Lower lobe of right lung (tissue), 2 donors: ENCODE measurements at regions not wholly inside any gene's neighbourhood (a gene's known extent, or its start where the extent isn't known, plus 50 kb on each side); places are given as distances from the start of the nearest gene placed in this dataset.

Source experiments
- ATAC-seq, 2 donors: fragments of 200-7000 bp; cut with Tn5 transposase; one replicate each; pipeline ENCODE4 v1.9.1; 2020 to 2022; ENCODE audit warnings: mild to moderate bottlenecking in 2 of 2, moderate library complexity in 2 of 2
- DNase-seq: peaks from one replicate; pipeline ENCODE4 v3.0.0-alpha.2; 2020
- H3K27ac ChIP-seq: fragments of 200-600 bp; one replicate; pipeline ENCODE4 v1.8.0; 2022
- H3K27me3 ChIP-seq: fragments of 200-600 bp; one replicate; pipeline ENCODE4 v1.8.0; 2022; ENCODE audit warnings: low read depth
- H3K36me3 ChIP-seq: fragments of 200-600 bp; one replicate; pipeline ENCODE4 v1.8.0; 2022; ENCODE audit warnings: mild to moderate bottlenecking
- H3K4me1 ChIP-seq: fragments of 200-600 bp; one replicate; pipeline ENCODE4 v1.8.0; 2022
- H3K4me3 ChIP-seq: fragments of 200-600 bp; one replicate; pipeline ENCODE4 v1.8.0; 2022; ENCODE audit warnings: mild to moderate bottlenecking
- H3K9me3 ChIP-seq: fragments of 200-600 bp; one replicate; pipeline ENCODE4 v1.8.0; 2022
- intact Hi-C: fragments of 100-400 bp; cut with DNase I; formaldehyde crosslinking; loops from one replicate; pipeline ENCODE4 v1.11.0; 2022
- TF ChIP-seq, protein P1 (sequence below): fragments of 200-600 bp; IDR thresholded peaks from one replicate; pipeline ENCODE4 v1.8.0; 2022; ENCODE audit warnings: antibody characterized with exemption, mild to moderate bottlenecking
- donor health status: DM: no; HTN: yes; CAD: no; lungs with severe emphysema.

DNA sequence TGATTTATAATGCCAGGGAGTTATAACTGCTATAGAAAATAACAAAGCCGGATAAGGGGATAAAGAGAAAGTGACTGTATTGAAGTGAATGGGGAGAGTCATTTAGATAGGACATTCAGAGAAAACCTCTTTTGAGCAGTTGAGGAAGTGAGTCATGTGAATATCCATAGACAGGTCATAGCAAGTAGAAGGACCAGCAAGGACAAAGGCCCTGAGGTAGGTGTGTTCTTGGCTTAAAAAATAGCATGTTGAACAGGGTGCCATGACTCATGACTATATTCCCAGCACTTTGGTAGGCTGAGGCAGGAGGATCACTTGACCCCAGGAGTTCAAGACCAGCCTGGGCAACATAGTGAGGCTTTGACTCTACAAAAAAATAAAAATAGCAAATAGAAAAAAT lies 51.5 kb upstream of the RAP1B start:
- Histone ChIP-seq H3K4me3 (no peak overlapping the region), H3K36me3 (no peaks in the 10 kb centered on the region), H3K27ac (peak overlapping the region; percentile 7), H3K27me3 (no peaks in the 10 kb centered on the region), H3K9me3 (no peaks in the 10 kb centered on the region), H3K4me1 (peaks cover 16% of the 10 kb centered on the region)
- intact Hi-C loops, result no loop called here
- TF ChIP-seq, protein P1, sequence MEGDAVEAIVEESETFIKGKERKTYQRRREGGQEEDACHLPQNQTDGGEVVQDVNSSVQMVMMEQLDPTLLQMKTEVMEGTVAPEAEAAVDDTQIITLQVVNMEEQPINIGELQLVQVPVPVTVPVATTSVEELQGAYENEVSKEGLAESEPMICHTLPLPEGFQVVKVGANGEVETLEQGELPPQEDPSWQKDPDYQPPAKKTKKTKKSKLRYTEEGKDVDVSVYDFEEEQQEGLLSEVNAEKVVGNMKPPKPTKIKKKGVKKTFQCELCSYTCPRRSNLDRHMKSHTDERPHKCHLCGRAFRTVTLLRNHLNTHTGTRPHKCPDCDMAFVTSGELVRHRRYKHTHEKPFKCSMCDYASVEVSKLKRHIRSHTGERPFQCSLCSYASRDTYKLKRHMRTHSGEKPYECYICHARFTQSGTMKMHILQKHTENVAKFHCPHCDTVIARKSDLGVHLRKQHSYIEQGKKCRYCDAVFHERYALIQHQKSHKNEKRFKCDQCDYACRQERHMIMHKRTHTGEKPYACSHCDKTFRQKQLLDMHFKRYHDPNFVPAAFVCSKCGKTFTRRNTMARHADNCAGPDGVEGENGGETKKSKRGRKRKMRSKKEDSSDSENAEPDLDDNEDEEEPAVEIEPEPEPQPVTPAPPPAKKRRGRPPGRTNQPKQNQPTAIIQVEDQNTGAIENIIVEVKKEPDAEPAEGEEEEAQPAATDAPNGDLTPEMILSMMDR, result no peak
- DNase-seq, result no peak
- ATAC-seq, result no peak

DNA sequence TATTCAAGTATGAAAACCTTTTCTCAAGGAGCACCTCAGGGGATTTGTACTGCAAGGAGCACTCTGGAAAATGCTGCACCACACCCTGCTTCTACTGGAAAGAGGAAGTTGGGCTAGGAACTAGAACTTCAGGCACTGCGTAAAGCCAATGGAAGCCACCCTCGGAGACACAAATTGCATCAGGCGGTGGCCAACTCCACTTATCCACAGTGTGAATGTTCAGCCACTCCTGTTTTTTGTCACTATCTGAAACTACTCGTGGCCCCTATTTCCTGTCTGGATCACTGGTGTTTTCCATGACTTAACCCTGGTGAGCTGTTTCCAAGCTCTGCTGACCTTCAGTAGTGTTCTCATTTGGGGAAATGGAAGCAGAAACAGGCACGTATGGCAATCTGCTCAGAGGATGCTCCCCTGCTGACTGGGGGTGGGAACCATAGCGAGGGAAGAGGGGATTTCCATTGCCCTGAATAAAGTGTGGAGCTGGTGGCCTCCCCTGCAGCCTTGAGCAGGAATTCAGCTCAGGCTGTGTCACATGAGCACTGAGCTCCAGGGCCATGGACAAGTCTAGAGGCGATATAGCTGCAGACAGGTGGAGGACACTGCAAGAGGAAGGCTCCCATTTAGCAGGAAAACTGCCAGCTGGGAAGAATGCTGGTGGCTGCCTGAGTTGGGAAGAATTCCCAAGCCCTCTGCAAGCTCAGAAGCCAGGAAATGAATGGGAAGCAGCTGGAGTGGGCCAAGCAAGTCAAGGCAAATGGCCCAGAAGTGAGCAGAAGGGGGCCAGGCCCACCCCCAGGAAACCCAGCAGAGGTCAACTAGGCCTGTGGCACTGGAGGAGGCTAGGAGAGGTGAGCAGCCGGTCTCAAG lies 50.5 kb upstream of the RAP1B start:
- Histone ChIP-seq H3K27ac (peak overlapping the region; percentile 7), H3K36me3 (no peaks in the 10 kb centered on the region)
- intact Hi-C loops, result no loop called here

DNA sequence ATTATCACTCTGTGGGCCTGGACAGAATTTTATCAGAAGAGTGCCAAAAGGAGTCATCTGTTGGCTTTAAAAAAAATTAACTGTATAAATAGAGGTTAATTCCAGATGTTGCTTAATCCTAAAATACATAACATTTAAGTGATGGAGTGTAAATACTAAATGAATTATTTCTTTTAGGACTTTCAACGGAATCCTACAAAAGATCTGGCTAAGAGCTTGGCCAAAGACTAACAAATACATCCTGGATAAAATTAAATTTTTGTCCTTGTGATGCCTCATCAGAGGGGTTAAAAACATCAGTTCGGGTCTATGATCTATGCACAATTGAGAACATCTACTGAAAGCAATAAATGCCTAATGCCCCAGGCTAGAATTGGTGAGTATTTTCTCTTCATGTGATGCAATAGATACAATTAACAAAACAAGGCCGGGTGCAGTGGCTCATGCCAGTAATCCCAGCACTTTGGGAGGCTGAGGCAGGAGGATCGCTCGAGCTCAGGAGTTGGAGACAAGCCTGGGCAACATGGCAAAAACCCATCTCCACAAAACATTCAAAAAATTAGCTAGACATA lies 49.8 kb upstream of the RAP1B start:
- DNase-seq (no peak), ATAC-seq (no peak)
- no peaks in the 10 kb centered on the region for H3K9me3 ChIP-seq
- no peaks in the 10 kb centered on the region for H3K36me3 ChIP-seq
- intact Hi-C loops, result no loop called here
- TF ChIP-seq, protein P1, result no peak
- peak overlapping the region; percentile 7 for H3K27ac ChIP-seq
- peaks cover 16% of the 10 kb centered on the region for H3K4me1 ChIP-seq
- H3K27me3 ChIP-seq, result no peaks in the 10 kb centered on the region
- no peak overlapping the region for H3K4me3 ChIP-seq

More for the DNA sequence above, 50.5 kb upstream of the RAP1B start:
- Histone ChIP-seq H3K27me3 (no peaks in the 10 kb centered on the region), H3K9me3 (no peaks in the 10 kb centered on the region), H3K4me1 (peaks cover 16% of the 10 kb centered on the region), H3K4me3 (no peak overlapping the region)
- DNase-seq, result peak; percentile 60
- TF ChIP-seq, protein P1, result no peak
- peak; percentile 67 to 86 for ATAC-seq
